T-helper 2 cell (primary cell): ENCODE measurements at regions not wholly inside any gene's neighbourhood (a gene's known extent, or its start where the extent isn't known, plus 50 kb on each side); places are given as distances from the start of the nearest gene placed in this dataset.
A peak's percentile ranks its signal among the peaks of the same experiment; 100 is the strongest.

ENCODE experiments used
- DNase-seq, 5 experiments: peaks; one replicate each; pipeline versions ENCODE4 v3.0.0 to v3.0.0-alpha.2; 2012 to 2022

DNA sequence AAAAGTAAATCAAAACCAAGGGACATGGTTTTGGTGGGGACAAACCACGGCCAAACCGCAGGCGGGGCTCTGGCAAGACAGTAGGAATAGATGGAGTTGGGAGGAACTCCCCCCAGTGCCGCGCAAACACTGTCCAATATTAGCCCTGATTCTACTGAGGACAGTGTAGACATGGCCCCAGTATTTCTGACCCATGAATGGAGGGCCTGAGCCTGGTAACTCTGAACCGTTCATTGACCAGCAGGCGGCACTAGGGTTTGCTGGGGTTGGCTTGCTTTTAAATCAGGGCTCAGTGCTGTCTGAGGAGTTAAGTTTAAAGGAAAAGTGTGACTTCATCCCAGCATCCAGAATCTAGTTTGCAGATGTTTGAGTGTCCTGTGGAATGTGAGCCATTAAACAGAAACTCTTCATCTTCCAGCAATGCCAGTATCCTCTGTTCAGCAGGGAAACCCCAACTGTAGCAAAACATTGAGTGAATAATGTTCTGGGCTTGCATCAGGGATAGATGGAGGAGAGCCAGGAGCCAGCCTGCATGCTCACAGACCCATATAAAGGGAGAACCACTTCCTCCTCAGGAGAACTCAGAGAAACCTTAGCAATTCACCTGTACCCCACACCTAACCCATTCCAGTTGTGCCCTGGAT is 147.4 kb upstream of the PRSS58 start:
- no peak for DNase-seq

DNA sequence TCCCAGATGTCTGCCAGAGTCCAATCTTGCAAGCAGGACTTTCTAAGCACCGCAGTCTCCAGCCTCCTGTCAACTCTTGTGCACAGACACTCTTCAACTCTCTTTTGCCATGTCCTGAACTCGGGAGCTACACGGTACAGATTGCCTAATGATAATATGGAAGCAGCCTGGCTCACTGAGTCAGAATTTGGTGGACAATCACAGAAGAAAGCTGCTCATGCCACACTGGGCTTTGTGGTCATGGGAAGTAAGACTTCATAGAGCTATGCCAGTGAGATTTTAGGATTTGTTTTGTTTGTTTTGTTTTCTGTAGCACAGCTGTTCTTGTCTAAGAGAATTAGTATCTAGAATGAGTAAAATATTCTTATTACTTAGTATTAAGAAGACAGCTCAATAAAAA is 144.1 kb upstream of the PRSS58 start:
- no peak for DNase-seq

- no peak for DNase-seq
Measured at GRCh38 chr7:142400042-142400533, 142.2 kb upstream of the PRSS58 start.

GRCh38 chr7:142391191-142391992 is 133.5 kb upstream of the PRSS58 start:
- DNase-seq, result peak in 2 of 5 experiments; percentile 37 to 48

DNA sequence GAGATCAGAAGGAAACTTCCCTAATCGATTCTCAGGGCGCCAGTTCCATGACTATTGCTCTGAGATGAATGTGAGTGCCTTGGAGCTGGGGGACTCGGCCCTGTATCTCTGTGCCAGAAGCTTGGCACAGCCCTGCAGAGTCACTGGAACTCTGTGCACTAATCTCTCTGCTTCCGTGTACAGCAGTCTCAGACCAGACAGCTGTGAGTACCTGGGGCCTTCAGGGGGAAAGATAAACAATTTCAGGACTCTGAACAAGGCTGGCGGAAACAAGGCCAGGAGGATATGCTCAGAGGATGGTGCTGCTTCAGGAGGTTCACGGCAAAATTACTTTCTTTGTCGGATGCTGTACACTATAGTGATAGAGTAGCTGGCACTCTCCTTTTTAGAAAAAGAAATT is 131.7 kb upstream of the PRSS58 start:
- no peak for DNase-seq

DNA sequence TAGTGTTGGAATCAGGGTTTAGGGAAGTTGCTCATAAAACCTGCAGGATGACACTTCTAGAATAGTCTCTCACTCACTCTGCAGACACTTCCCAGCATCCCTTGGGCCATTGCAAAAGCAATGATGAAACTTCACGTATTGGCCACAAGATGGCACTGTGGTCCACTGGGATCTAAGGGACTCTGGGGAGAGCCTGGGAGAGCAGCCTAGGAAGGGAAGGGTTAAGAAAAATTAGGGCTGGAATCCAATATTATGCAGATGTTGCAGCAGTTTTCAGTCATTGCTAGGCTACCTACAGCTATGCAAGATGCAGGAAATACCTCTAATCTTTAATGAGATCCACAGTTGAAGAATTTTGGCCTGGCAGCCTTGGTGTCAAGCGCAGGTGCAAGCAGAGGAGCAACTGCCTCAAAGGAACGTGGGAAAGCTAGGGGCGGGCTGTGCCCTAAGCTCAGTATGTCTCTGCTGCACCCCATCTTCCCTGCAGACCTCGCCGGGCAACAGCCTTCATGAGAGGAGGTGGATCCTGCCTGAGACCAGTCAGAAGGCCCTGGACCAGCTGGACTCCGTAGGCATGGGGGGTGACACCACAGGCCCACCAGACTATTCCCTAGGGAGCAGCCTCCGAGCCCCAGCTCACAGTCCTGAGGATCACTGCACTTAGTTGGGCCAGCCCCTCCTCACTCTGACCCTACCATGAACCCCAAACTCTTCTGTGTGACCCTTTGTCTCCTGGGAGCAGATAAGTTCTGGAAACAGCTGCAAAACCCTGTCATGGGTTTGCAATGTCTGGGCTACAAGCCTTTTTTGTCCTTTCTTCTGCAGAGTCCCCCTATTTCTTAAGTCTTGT is 127.9 kb upstream of the PRSS58 start:
- DNase-seq, result peak in 1 of 5 experiments; percentile 59

DNA sequence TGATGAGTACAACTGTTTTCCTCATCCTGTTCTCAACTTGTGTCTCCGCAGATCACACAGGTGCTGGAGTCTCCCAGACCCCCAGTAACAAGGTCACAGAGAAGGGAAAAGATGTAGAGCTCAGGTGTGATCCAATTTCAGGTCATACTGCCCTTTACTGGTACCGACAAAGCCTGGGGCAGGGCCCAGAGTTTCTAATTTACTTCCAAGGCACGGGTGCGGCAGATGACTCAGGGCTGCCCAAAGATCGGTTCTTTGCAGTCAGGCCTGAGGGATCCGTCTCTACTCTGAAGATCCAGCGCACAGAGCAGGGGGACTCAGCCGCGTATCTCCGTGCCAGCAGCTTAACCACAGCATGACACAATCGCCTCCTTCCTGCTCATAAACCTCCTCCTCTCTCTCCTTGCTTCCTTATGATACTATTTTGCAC is 126.7 kb upstream of the PRSS58 start:
- DNase-seq, result peak in 1 of 5 experiments; percentile 71

DNA sequence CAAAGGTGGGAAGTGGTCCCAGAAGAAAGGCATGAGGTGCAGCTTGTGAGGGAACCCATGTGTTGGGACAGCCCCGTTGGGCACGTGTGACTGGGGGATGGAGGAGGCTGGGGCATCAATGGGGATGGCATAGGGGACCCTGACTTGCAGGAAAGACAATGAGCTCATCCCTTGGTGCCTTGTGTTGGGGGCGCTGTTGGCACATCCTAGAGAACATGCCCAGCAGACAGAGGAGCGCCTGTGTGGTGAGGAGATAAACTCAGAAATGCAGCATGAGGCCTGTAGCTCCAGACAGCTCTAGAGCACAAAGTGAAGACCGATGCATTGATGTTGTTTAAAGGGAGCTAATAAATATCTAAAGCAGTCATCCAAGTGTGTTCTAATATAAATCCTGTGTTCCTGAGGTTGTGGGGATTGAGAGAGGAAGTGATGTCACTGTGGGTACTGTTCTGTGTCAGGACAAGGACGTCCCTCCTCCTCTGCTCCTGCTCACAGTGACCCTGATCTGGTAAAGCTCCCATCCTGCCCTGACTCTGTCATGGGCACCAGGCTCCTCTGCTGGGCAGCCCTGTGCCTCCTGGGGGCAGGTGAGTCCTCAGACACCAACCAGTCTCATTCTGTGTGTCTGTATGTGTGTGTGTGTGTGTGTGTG is 126.1 kb upstream of the PRSS58 start:
- peak in 1 of 5 experiments; percentile 50 for DNase-seq

DNA sequence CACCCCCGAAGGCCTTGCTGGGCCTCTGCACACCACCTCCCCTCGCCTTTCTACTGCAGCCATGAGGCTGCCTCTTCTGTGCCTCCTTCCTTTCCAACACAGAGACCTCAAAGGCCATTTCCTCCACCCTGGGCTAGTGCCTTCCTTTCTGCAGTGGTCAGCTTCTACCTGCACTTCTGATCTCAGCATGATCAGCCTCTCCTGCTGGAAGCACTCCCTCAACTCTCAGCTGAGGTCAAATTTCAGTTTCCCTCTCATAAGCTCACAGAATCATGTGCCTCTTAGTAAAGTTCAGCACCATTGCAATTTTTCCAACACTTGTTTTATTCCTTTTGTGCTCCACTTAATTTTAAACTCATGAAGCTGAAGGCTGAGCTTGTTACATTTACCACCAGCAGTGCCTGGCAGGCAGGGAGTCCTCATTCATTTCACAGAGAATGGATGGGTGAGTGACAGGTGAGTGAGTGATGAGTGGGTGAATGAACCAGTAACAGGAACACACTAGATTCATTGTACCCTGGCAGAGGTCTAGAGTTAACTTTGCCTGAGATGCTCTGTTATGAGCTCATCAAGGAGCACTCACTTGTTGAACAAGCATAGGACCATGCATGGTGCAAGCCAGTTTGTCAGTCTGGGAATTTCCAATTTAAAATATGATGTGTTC is 124.0 kb upstream of the PRSS58 start:
- no peak for DNase-seq

- DNase-seq, result no peak
Measured at GRCh38 chr7:142380069-142380468, 122.2 kb upstream of the PRSS58 start.

DNA sequence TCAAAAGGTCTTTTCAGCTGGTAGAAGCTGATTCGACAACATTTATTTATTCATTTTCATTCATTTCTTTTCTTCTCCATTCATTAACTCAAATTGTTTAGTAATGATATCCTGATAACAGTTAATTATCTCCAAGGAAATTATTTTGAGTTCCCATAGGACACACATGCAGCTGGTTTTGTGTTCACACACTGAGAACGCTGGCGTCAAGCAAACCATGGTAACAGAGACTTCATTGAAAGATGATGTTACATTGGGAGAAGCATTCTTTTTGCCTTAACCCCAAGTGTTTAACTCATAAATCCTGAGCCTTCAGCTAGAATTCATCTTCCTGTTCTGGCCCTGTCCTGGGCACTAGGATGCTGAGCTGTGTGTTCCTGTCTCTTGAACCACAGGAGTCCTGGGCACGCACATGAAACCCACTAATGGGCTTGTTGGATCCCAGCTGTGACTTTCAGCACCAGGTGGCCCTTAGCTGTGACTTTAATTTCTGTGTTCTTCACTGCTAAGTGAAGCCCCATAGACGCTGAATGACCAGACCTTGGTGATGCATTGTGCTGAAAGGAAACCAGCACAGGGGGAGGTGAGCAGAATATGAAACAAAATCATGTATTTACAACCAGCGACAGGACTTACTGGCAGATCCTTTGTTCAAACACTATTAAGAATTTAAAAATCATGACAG is 121.5 kb upstream of the PRSS58 start:
- no peak for DNase-seq

DNA sequence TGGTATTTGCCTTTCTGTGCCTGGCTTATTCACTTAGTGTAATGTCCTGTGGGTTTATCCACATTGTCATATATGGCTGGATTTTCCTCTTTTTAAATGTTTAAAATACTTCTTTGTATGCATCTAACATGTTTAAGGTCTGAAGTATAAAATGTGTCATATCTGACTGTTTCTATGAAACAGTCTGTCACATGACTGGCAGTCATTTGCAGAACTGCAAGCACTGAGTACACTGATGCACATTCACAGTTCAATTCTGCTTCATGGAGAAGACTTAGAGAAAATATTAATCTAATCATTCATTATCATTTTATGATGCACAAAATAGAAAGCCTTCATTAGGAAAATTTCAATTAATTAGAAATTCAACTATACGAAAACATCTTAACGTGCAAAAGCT is 119.7 kb upstream of the PRSS58 start:
- no peak for DNase-seq

DNA sequence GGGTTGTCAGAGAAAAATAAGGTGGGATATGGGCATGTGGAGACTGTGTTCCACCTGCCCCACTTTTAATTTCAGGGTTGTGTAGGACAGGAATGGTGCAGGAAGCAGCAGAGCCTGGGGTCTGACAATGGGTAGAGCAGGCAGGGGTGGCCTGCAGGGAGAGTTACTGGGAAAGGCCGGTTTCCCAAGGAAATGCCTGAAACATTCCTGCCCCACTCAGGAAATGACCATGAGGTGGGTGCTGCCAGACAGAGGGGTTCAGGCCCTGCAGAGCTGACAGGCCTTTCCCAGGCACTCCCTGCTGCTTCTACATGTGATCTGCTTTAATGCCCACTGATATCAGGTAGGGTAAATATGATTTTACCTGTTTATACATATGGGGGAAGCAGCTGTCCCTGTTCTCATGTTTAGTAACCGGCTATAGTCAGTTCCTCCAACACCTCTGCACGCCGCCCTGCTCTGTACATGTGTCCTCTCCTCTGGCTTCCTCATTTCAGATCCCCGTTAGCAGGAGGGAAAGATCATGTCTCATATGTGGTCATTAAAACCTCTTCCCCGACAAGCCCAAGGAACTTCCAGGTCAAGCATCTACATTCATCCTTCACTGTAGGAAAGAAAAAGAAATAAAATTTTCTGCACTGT is 118.6 kb upstream of the PRSS58 start:
- no peak for DNase-seq

- DNase-seq, result no peak
Measured at GRCh38 chr7:142375710-142376313, 118.0 kb upstream of the PRSS58 start.

DNA sequence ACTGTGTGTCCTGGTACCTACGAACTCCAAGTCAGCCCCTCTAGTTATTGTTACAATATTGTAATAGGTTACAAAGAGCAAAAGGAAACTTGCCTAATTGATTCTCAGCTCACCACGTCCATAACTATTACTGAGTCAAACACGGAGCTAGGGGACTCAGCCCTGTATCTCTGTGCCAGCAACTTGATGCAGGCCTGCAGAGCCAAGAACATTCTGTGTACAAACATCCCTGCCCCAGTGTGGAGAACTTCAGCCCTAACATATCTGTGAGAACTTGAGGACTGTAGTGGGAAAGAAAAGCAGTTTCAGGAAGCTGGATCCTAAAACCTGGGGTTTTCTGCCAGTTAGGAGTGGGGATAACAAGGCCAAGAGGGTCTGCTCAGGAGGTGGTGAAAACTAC is 114.9 kb upstream of the PRSS58 start:
- DNase-seq, result no peak

DNA sequence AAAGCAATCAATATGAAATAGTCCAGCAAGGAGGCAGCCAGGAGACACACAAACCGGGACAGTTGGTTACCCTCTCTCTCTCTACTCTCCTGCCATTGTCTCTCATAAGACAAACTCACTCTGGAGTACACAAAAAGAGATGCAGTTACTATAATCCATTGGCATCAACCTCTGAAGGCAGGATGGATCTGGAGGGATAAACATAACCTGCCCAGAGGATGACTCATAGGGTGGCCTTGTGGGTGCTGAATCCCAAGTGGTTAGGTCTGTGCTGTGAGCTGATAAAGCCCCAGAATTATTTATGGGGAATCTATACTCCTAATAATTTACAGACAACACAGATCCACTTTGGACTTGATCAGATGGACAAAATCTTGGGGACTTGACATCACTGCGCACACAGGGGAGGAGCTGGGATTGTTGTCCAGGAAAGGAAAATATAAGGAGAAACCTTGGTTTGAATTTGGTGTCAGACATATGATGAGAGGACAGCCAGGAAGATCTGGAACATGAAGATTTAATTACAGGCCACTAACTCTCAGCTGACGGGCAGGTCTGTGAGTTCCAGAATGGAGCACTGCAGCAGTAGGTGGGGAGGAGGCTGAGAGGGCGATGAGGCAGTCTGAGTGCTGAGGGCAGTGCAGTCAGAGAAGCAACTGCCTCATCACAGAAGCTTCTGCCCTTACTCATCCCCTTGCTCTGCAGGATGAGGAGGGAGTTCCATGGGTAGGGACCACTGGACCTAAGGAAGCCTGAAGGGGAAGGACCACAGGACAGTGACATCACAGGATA is 113.9 kb upstream of the PRSS58 start:
- no peak for DNase-seq

DNA sequence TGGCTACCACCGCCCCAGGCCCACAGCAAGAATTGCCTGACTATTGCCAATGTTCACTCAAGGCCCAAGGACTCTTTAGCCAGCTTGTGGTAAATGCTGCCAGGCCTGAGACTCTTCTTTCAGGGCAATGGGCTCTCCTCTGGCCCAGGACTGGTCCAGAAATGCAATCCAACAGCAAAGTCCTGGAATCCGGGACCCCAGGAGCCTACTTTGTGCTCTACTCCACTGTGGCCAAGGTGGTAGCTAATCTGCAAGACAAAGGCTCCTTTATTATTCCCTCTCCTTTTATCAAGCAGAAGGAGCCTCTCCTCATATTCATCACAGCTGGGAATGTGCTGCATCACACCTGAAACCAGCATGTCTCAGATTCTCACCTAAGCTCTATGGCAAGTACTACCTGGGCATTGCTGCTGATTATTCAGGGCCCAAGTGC is 107.6 kb upstream of the PRSS58 start:
- no peak for DNase-seq

DNA sequence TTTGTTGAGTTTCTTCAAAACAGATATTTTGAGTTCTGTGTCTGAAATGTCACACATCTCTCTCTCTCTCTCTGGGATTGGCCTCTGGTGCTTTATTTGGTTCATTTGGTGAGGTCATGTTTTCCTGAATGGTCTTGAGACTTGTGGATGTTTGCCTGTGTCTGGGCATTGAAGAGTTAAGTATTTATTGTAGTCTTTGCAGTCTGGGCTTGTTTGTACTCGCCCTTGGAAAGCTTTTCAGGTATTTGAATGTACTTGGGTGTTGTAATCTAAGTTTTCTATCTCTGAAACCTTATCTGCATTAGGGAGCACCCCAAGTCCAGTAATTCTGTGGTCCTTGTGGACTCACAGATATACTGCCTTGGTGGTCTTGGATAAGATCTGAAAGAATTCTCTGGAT is 106.7 kb upstream of the PRSS58 start:
- DNase-seq, result no peak

- peak in 1 of 5 experiments; percentile 16 for DNase-seq
Measured at GRCh38 chr7:142362349-142362748, 104.5 kb upstream of the PRSS58 start.
